ENCODE measurements at regions not wholly inside any gene's neighbourhood (a gene's known extent, or its start where the extent isn't known, plus 50 kb on each side); places are given as distances from the start of the nearest gene placed in this dataset.

- peaks cover 0 to 25% of the 10 kb centered on the region in 2 donors for H3K4me1 ChIP-seq
- intact Hi-C loops (cut with DNase I; ENCODE audit: low total_unique reads) = loop anchor here (5.0 kb wide), 1 partner anchor 92 kb away; no protein-coding TSS in a partner anchor
- no peak overlapping the region for H3K4me3 ChIP-seq
- no peaks in the 10 kb centered on the region for H3K36me3 ChIP-seq
- no peak for TF ChIP-seq POLR2A (IDR thresholded peaks at IDR 0.05)
- TF ChIP-seq CTCF (IDR thresholded peaks at IDR 0.05) = no peak
- no peak for TF ChIP-seq POLR2AphosphoS5 (IDR thresholded peaks at IDR 0.05)
- peak overlapping the region; percentile 16 to 72 for H3K27ac ChIP-seq
- no peaks in the 10 kb centered on the region for H3K9me3 ChIP-seq
- no peak for DNase-seq (ENCODE audit: low spot score in 2 of 2)
- H3K27me3 ChIP-seq = no peaks in the 10 kb centered on the region
These were observed 53.7 kb upstream of the WSB1 start for GRCh38 chr17:27240086-27240801.

DNA sequence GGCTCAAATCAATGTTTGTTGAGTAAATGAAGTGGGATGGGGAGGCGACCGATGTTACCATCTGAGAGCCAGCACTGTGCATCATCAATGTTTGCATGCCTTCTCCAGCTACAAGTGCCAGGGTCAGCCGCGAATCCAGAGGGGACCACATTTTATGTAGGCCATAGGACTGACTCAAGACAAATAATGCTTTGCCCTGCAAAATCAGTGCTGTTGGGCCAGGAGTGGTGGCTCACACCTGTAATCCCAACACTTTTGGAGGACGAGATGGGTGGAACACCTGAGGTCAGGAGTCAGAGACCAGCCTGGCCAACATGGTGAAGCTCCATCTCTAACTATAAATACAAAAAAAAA, 53.1 kb upstream of the WSB1 start:
- H3K4me1 ChIP-seq = peaks cover 0 to 30% of the 10 kb centered on the region in 2 donors
- TF ChIP-seq POLR2A (IDR thresholded peaks at IDR 0.05) (no peak), CTCF (IDR thresholded peaks at IDR 0.05) (no peak), POLR2AphosphoS5 (IDR thresholded peaks at IDR 0.05) (no peak)

GRCh38 chr17:27241346-27241946, 52.5 kb upstream of the WSB1 start:
- H3K36me3 ChIP-seq = no peaks in the 10 kb centered on the region
- no peaks in the 10 kb centered on the region for H3K9me3 ChIP-seq
- TF ChIP-seq POLR2AphosphoS5 (IDR thresholded peaks at IDR 0.05) (peak in 2 of 3 donors; percentile 61 to 79), POLR2A (IDR thresholded peaks at IDR 0.05) (no peak)
- peak overlapping the region; percentile 72 to 79 for H3K27ac ChIP-seq
- H3K27me3 ChIP-seq = no peaks in the 10 kb centered on the region
- peaks cover 0 to 34% of the 10 kb centered on the region in 2 donors for H3K4me1 ChIP-seq
- DNase-seq (ENCODE audit: low spot score in 2 of 2) = peak; percentile 67 to 77
- H3K4me3 ChIP-seq = no peak overlapping the region
- intact Hi-C loops (cut with DNase I; ENCODE audit: low total_unique reads) = loop anchor here (5.0 kb wide), 1 partner anchor 91 kb away; no protein-coding TSS in a partner anchor

More for the DNA sequence above, 53.1 kb upstream of the WSB1 start:
- no peaks in the 10 kb centered on the region for H3K9me3 ChIP-seq
- H3K27ac ChIP-seq = peak overlapping the region; percentile 16 to 72
- no peaks in the 10 kb centered on the region for H3K36me3 ChIP-seq
- DNase-seq (ENCODE audit: low spot score in 2 of 2) = no peak
- intact Hi-C loops (cut with DNase I; ENCODE audit: low total_unique reads) = loop anchor here (5.0 kb wide), 1 partner anchor 92 kb away; no protein-coding TSS in a partner anchor
- no peaks in the 10 kb centered on the region for H3K27me3 ChIP-seq
- no peak overlapping the region for H3K4me3 ChIP-seq

DNA sequence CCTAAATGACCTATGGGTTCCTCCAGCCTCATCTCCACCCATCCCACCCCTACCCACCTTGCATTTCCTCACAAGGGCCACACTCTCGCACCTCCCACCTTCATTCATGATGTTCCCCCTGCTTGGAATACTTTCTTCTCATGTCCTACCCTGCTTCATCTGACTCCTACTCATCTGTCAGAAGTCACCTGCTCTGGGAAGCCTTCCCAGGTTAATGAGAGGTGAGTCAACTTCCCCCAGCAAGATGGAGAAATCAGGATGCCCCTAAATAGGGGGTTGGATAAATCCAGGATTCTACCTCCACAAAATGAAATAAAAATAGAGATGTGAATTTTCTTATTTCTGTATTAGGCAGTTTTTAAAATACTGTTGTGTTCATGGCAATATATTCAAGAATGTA, 51.0 kb upstream of the WSB1 start:
- Histone ChIP-seq H3K36me3 (no peaks in the 10 kb centered on the region), H3K27me3 (no peaks in the 10 kb centered on the region), H3K4me3 (no peak overlapping the region), H3K9me3 (no peaks in the 10 kb centered on the region), H3K27ac (peak overlapping the region; percentile 72 to 93), H3K4me1 (peaks cover 3 to 42% of the 10 kb centered on the region in 2 donors)
- no peak for TF ChIP-seq CTCF (IDR thresholded peaks at IDR 0.05)
- no peak for TF ChIP-seq POLR2AphosphoS5 (IDR thresholded peaks at IDR 0.05)
- TF ChIP-seq POLR2A (IDR thresholded peaks at IDR 0.05) = no peak
- intact Hi-C loops (cut with DNase I; ENCODE audit: low total_unique reads) = loop anchor here (5.0 kb wide), 1 partner anchor 89 kb away; no protein-coding TSS in a partner anchor
- DNase-seq (ENCODE audit: low spot score in 2 of 2) = no peak

- H3K27ac ChIP-seq = peak overlapping the region; percentile 89 to 93
- H3K36me3 ChIP-seq = no peaks in the 10 kb centered on the region
- intact Hi-C loops (cut with DNase I; ENCODE audit: low total_unique reads) = loop anchor here (5.0 kb wide), 1 partner anchor 88 kb away; no protein-coding TSS in a partner anchor
- no peak for DNase-seq (ENCODE audit: low spot score in 2 of 2)
- no peaks in the 10 kb centered on the region for H3K9me3 ChIP-seq
- H3K4me1 ChIP-seq = peaks cover 3 to 42% of the 10 kb centered on the region in 2 donors
- no peaks in the 10 kb centered on the region for H3K27me3 ChIP-seq
- TF ChIP-seq POLR2A (IDR thresholded peaks at IDR 0.05) (no peak), POLR2AphosphoS5 (IDR thresholded peaks at IDR 0.05) (no peak), CTCF (IDR thresholded peaks at IDR 0.05) (no peak)
- H3K4me3 ChIP-seq = peak overlapping the region in 1 of 3 donors; percentile 41
These were observed 49.9 kb upstream of the WSB1 start for GRCh38 chr17:27244011-27244410.

Measured in breast epithelium (tissue), 4 donors.